ENCODE measurements at regions not wholly inside any gene's neighbourhood (a gene's known extent, or its start where the extent isn't known, plus 50 kb on each side); places are given as distances from the start of the nearest gene placed in this dataset.

DNA sequence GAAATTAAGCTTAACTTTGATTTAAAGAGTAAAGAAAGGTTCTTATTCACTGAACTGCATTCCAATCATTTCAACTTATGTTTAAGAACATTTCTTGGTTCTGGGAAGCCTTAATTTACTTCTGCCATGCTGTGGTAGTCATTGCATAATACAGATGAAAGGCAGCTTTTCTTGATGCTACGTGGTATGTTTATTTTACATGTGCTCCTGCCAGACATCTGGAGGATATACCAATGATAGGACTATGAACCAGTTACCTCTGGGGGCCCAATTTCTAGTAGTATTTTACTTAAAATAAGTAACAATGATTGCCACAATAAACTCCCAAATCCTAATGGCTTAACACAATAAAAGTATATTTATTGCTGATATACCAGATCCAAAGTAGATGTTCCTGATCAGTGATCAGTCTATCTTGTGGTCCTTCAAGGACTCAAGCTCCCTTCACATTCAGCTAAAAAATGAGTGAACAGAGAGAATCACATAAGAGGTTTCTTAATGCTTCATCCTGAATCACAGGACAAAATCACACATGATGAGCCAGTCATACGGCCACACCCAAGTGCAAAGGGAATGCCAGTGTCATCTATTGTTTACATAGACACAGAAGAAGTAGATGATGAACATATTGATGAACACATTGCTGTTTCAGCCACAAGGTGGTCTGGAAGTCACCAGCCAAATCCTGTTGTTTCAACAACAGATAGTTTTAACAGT is 56.5 kb upstream of the CCN2 start:
- intact Hi-C loops (cut with DNase I; ENCODE audit: low total_unique reads): no loop called here
- H3K4me1 ChIP-seq: no peaks in the 10 kb centered on the region
- no peak for DNase-seq (ENCODE audit: low spot score in 2 of 2)

DNA sequence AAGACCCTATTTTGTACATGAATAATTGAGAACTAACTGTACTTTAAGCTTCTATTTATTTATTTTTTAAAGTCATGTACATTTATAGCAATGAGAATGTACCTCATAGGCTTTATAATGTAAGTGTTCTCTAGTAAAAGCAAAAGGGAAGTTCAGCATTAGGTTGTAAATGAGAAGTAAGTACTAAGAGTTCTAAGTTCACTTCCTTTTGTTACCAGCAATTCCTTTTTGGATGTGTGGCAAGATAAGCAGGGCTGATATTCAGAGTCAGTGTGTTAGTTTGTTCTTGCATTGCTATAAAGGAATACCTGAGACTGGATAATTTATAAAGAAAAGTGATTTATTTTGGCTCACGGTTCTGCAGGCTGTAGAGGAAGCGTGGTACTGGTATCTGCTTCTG is 54.0 kb upstream of the CCN2 start:
- Histone ChIP-seq H3K27ac (no peak overlapping the region), H3K9me3 (peaks cover 9% of the 10 kb centered on the region in 2 donors), H3K27me3 (no peaks in the 10 kb centered on the region), H3K4me3 (no peak overlapping the region), H3K36me3 (no peaks in the 10 kb centered on the region), H3K4me1 (no peaks in the 10 kb centered on the region)
- intact Hi-C loops (cut with DNase I; ENCODE audit: low total_unique reads): no loop called here
- no peak for TF ChIP-seq POLR2AphosphoS5 (IDR thresholded peaks at IDR 0.05)
- TF ChIP-seq, protein P1, sequence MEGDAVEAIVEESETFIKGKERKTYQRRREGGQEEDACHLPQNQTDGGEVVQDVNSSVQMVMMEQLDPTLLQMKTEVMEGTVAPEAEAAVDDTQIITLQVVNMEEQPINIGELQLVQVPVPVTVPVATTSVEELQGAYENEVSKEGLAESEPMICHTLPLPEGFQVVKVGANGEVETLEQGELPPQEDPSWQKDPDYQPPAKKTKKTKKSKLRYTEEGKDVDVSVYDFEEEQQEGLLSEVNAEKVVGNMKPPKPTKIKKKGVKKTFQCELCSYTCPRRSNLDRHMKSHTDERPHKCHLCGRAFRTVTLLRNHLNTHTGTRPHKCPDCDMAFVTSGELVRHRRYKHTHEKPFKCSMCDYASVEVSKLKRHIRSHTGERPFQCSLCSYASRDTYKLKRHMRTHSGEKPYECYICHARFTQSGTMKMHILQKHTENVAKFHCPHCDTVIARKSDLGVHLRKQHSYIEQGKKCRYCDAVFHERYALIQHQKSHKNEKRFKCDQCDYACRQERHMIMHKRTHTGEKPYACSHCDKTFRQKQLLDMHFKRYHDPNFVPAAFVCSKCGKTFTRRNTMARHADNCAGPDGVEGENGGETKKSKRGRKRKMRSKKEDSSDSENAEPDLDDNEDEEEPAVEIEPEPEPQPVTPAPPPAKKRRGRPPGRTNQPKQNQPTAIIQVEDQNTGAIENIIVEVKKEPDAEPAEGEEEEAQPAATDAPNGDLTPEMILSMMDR (IDR thresholded peaks at IDR 0.05): no peak
- TF ChIP-seq POLR2A (IDR thresholded peaks at IDR 0.05): no peak
- no peak for DNase-seq (ENCODE audit: low spot score in 2 of 2)

More for the DNA sequence above, 56.5 kb upstream of the CCN2 start:
- Histone ChIP-seq H3K36me3 (no peaks in the 10 kb centered on the region), H3K9me3 (peaks cover 9% of the 10 kb centered on the region in 2 donors), H3K27me3 (no peaks in the 10 kb centered on the region), H3K27ac (no peak overlapping the region), H3K4me3 (no peak overlapping the region)
- TF ChIP-seq POLR2A (IDR thresholded peaks at IDR 0.05) (no peak), POLR2AphosphoS5 (IDR thresholded peaks at IDR 0.05) (no peak)
- TF ChIP-seq, protein P1 (IDR thresholded peaks at IDR 0.05): no peak

- Histone ChIP-seq H3K27ac (no peak overlapping the region), H3K9me3 (peaks cover 9% of the 10 kb centered on the region in 2 donors), H3K4me3 (no peak overlapping the region), H3K4me1 (no peaks in the 10 kb centered on the region), H3K27me3 (no peaks in the 10 kb centered on the region), H3K36me3 (no peaks in the 10 kb centered on the region)
- no peak for DNase-seq (ENCODE audit: low spot score in 2 of 2)
- TF ChIP-seq POLR2AphosphoS5 (IDR thresholded peaks at IDR 0.05) (no peak), POLR2A (IDR thresholded peaks at IDR 0.05) (no peak)
- TF ChIP-seq, protein P1 (IDR thresholded peaks at IDR 0.05): no peak
- intact Hi-C loops (cut with DNase I; ENCODE audit: low total_unique reads): no loop called here
These were observed 53.5 kb upstream of the CCN2 start for GRCh38 chr6:132004668-132005067.

GRCh38 chr6:132003516-132004178 is 52.5 kb upstream of the CCN2 start:
- no peaks in the 10 kb centered on the region for H3K27me3 ChIP-seq
- no peak overlapping the region for H3K4me3 ChIP-seq
- TF ChIP-seq POLR2AphosphoS5 (IDR thresholded peaks at IDR 0.05): no peak
- no peak for TF ChIP-seq POLR2A (IDR thresholded peaks at IDR 0.05)
- no peaks in the 10 kb centered on the region for H3K36me3 ChIP-seq
- no peak for DNase-seq (ENCODE audit: low spot score in 2 of 2)
- peaks cover 9% of the 10 kb centered on the region in 2 donors for H3K9me3 ChIP-seq
- H3K27ac ChIP-seq: no peak overlapping the region
- no peaks in the 10 kb centered on the region for H3K4me1 ChIP-seq
- intact Hi-C loops (cut with DNase I; ENCODE audit: low total_unique reads): no loop called here
